ENCODE measurements at regions not wholly inside any gene's neighbourhood (a gene's known extent, or its start where the extent isn't known, plus 50 kb on each side); places are given as distances from the start of the nearest gene placed in this dataset.
"Not testable (repeated sequence)": the region's sequence is repeated elsewhere in the genome, so short reads cannot be mapped to it uniquely, and the experiment has no call there.

GRCh38 chr17:79552824-79553223 is 58.0 kb downstream of the RBFOX3 start:
- H3K4me3 ChIP-seq (replicated peaks; ENCODE audit: low read depth, low read length) = no peak overlapping the region
- DNase-seq (ENCODE audit: low read depth) = no peak
- TF ChIP-seq CTCF (IDR thresholded peaks at IDR 0.05; ENCODE audit: low read length, missing control alignments) = no peak

GRCh38 chr17:79552405-79552804 is 58.4 kb downstream of the RBFOX3 start:
- no peak for TF ChIP-seq CTCF (IDR thresholded peaks at IDR 0.05; ENCODE audit: low read length, missing control alignments)
- no peak for DNase-seq (ENCODE audit: low read depth)
- no peak overlapping the region for H3K4me3 ChIP-seq (replicated peaks; ENCODE audit: low read depth, low read length)

- no peak for TF ChIP-seq CTCF (IDR thresholded peaks at IDR 0.05; ENCODE audit: low read length, missing control alignments)
- no peak for DNase-seq (ENCODE audit: low read depth)
- H3K4me3 ChIP-seq (replicated peaks; ENCODE audit: low read depth, low read length) = no peak overlapping the region
Measured at GRCh38 chr17:79549141-79549915, 61.5 kb downstream of the RBFOX3 start.

GRCh38 chr17:79548116-79548515 is 62.7 kb downstream of the RBFOX3 start:
- TF ChIP-seq CTCF (IDR thresholded peaks at IDR 0.05; ENCODE audit: low read length, missing control alignments) = no peak

GRCh38 chr17:79547586-79547985 is 63.3 kb downstream of the RBFOX3 start:
- no peak overlapping the region for H3K4me3 ChIP-seq (replicated peaks; ENCODE audit: low read depth, low read length)
- no peak for DNase-seq (ENCODE audit: low read depth)
- no peak for TF ChIP-seq CTCF (IDR thresholded peaks at IDR 0.05; ENCODE audit: low read length, missing control alignments)

More at GRCh38 chr17:79548116-79548515, 62.7 kb downstream of the RBFOX3 start:
- no peak for DNase-seq (ENCODE audit: low read depth)
- H3K4me3 ChIP-seq (replicated peaks; ENCODE audit: low read depth, low read length) = no peak overlapping the region

GRCh38 chr17:79547171-79547570 is 63.7 kb downstream of the RBFOX3 start:
- DNase-seq (ENCODE audit: low read depth); H3K4me3 ChIP-seq (replicated peaks; ENCODE audit: low read depth, low read length): not testable (repeated sequence)

GRCh38 chr17:79546386-79546785 is 64.5 kb downstream of the RBFOX3 start:
- no peak for TF ChIP-seq CTCF (IDR thresholded peaks at IDR 0.05; ENCODE audit: low read length, missing control alignments)
- DNase-seq (ENCODE audit: low read depth) = no peak
- H3K4me3 ChIP-seq (replicated peaks; ENCODE audit: low read depth, low read length) = no peak overlapping the region

Data from fibroblast of pulmonary artery (primary cell).